ENCODE measurements at regions not wholly inside any gene's neighbourhood (a gene's known extent, or its start where the extent isn't known, plus 50 kb on each side); places are given as distances from the start of the nearest gene placed in this dataset.
"Not testable (repeated sequence)": the region's sequence is repeated elsewhere in the genome, so short reads cannot be mapped to it uniquely, and the experiment has no call there.

GRCh38 chr22:12637566-12638166, 2890.3 kb upstream of the OR11H1 start:
- H4K20me1 ChIP-seq (ENCODE audit: insufficient read depth); H3K27ac ChIP-seq; H3K4me1 ChIP-seq (ENCODE audit: low read depth, poor library complexity, severe bottlenecking); H3K4me2 ChIP-seq; H2AFZ ChIP-seq (ENCODE audit: low read depth); H3K4me3 ChIP-seq (IDR thresholded peaks at IDR 0.05; ENCODE audit: insufficient read depth, low read depth, low read length); H3K27me3 ChIP-seq (ENCODE audit: insufficient read depth, low read depth); H3K9ac ChIP-seq; H3K79me2 ChIP-seq (ENCODE audit: insufficient read depth, low read depth); H3K36me3 ChIP-seq (ENCODE audit: insufficient read depth): not testable (repeated sequence)

GRCh38 chr22:12638319-12638718, 2889.7 kb upstream of the OR11H1 start:
- H3K27ac ChIP-seq; H3K4me2 ChIP-seq; H3K9ac ChIP-seq; H3K79me2 ChIP-seq (ENCODE audit: insufficient read depth, low read depth); H3K36me3 ChIP-seq (ENCODE audit: insufficient read depth); H3K4me1 ChIP-seq (ENCODE audit: low read depth, poor library complexity, severe bottlenecking); H3K27me3 ChIP-seq (ENCODE audit: insufficient read depth, low read depth); H2AFZ ChIP-seq (ENCODE audit: low read depth); H4K20me1 ChIP-seq (ENCODE audit: insufficient read depth); H3K4me3 ChIP-seq (IDR thresholded peaks at IDR 0.05; ENCODE audit: insufficient read depth, low read depth, low read length): not testable (repeated sequence)

Data from KMS-11 (cell line).